GM06990 (cell line): ENCODE measurements at regions not wholly inside any gene's neighbourhood (a gene's known extent, or its start where the extent isn't known, plus 50 kb on each side); places are given as distances from the start of the nearest gene placed in this dataset.

ENCODE experiments used
- DNase-seq: peaks from one replicate; pipeline ENCODE4 v3.0.0-alpha.2; 2011; ENCODE audit not compliant: insufficient read length; ENCODE audit errors: extremely low read depth
- H3K27me3 ChIP-seq: replicated peaks from 2 replicates; pipeline ENCODE4 v1.6.0; 2011; ENCODE audit warnings: low read length; ENCODE audit not compliant: control insufficient read depth, insufficient read depth
- H3K36me3 ChIP-seq: 2 replicates; pipeline ENCODE4 v1.5.1; 2011; ENCODE audit warnings: low read length; ENCODE audit not compliant: control insufficient read depth, insufficient read depth
- H3K4me3 ChIP-seq: replicated peaks from 2 replicates; pipeline ENCODE4 v1.5.1; 2011; ENCODE audit warnings: low read depth, mild to moderate bottlenecking, control low read depth, low read length
- CTCF ChIP-seq: IDR thresholded peaks from 2 replicates; pipeline ENCODE4 v1.5.1; 2011; ENCODE audit warnings: low read length, control low read depth, mild to moderate bottlenecking, inconsistent platforms; ENCODE audit not compliant: insufficient read depth, poor library complexity, severe bottlenecking

- H3K27me3 ChIP-seq = no peaks in the 10 kb centered on the region
- no peak for TF ChIP-seq CTCF
- no peak overlapping the region for H3K4me3 ChIP-seq
- DNase-seq = no peak
- no peaks in the 10 kb centered on the region for H3K36me3 ChIP-seq
Observed at GRCh38 chr10:111560027-111560426, 483.2 kb downstream of the ADRA2A start.

GRCh38 chr10:111561124-111561523 lies 484.3 kb downstream of the ADRA2A start:
- H3K27me3 ChIP-seq = no peaks in the 10 kb centered on the region
- no peak for DNase-seq
- TF ChIP-seq CTCF = no peak
- H3K4me3 ChIP-seq = no peak overlapping the region
- H3K36me3 ChIP-seq = no peaks in the 10 kb centered on the region

- H3K27me3 ChIP-seq = no peaks in the 10 kb centered on the region
Observed at GRCh38 chr10:111565542-111565941, 488.7 kb downstream of the ADRA2A start.

GRCh38 chr10:111578076-111578475 lies 501.2 kb downstream of the ADRA2A start:
- no peak for DNase-seq
- no peaks in the 10 kb centered on the region for H3K27me3 ChIP-seq
- TF ChIP-seq CTCF = no peak
- no peaks in the 10 kb centered on the region for H3K36me3 ChIP-seq
- H3K4me3 ChIP-seq = no peak overlapping the region

More at GRCh38 chr10:111565542-111565941, 488.7 kb downstream of the ADRA2A start:
- no peak for DNase-seq
- no peak for TF ChIP-seq CTCF
- Histone ChIP-seq H3K36me3 (no peaks in the 10 kb centered on the region), H3K4me3 (no peak overlapping the region)

- H3K27me3 ChIP-seq = no peaks in the 10 kb centered on the region
- DNase-seq = no peak
- no peak for TF ChIP-seq CTCF
- no peaks in the 10 kb centered on the region for H3K36me3 ChIP-seq
- H3K4me3 ChIP-seq = no peak overlapping the region
Observed at GRCh38 chr10:111579473-111579872, 502.6 kb downstream of the ADRA2A start.

GRCh38 chr10:111590703-111591102 lies 513.9 kb downstream of the ADRA2A start:
- no peak for TF ChIP-seq CTCF
- no peak overlapping the region for H3K4me3 ChIP-seq
- H3K36me3 ChIP-seq = no peaks in the 10 kb centered on the region
- no peaks in the 10 kb centered on the region; the same call in 1 of the 2 replicates for H3K27me3 ChIP-seq
- no peak for DNase-seq
